NCI-H82 (cell line): ENCODE measurements at regions not wholly inside any gene's neighbourhood (a gene's known extent, or its start where the extent isn't known, plus 50 kb on each side); places are given as distances from the start of the nearest gene placed in this dataset.
A peak's percentile ranks its signal among the peaks of the same experiment; 100 is the strongest.
"Not testable (repeated sequence)": the region's sequence is repeated elsewhere in the genome, so short reads cannot be mapped to it uniquely, and the experiment has no call there.

ENCODE experiments used
- DNase-seq: peaks from one replicate; lab custom pipeline; 2025; lab: John Stamatoyannopoulos, UW

- not testable (repeated sequence) for DNase-seq
Observed at GRCh38 chr7:32816409-32816948, 75.1 kb downstream of the KBTBD2 start.

GRCh38 chr7:32814779-32815178, 76.8 kb downstream of the KBTBD2 start:
- not testable (repeated sequence) for DNase-seq

GRCh38 chr7:32809871-32810270, 81.7 kb downstream of the KBTBD2 start:
- DNase-seq, result no peak

- no peak for DNase-seq
Observed at GRCh38 chr7:32809347-32809746, 82.2 kb downstream of the KBTBD2 start.

- no peak for DNase-seq
Observed at GRCh38 chr7:32803406-32804141, 88.0 kb downstream of the KBTBD2 start.

GRCh38 chr7:32802305-32802910, 89.2 kb downstream of the KBTBD2 start:
- DNase-seq, result no peak

GRCh38 chr7:32793053-32793452, 98.5 kb downstream of the KBTBD2 start:
- not testable (repeated sequence) for DNase-seq

GRCh38 chr7:32790766-32791430, 100.7 kb downstream of the KBTBD2 start:
- not testable (repeated sequence) for DNase-seq

GRCh38 chr7:32789266-32789665, 102.3 kb downstream of the KBTBD2 start:
- not testable (repeated sequence) for DNase-seq

GRCh38 chr7:32788174-32788573, 103.4 kb downstream of the KBTBD2 start:
- DNase-seq, result not testable (repeated sequence)

- peak; percentile 3 for DNase-seq
Observed at GRCh38 chr7:32785365-32785944, 106.1 kb downstream of the KBTBD2 start.

- DNase-seq, result not testable (repeated sequence)
Observed at GRCh38 chr7:32779895-32780294, 111.7 kb downstream of the KBTBD2 start.

- no peak for DNase-seq
Observed at GRCh38 chr7:32779167-32779566, 112.4 kb downstream of the KBTBD2 start.

- DNase-seq, result not testable (repeated sequence)
Observed at GRCh38 chr7:32777041-32777666, 114.4 kb downstream of the KBTBD2 start.

- not testable (repeated sequence) for DNase-seq
Observed at GRCh38 chr7:32776318-32776717, 115.2 kb downstream of the KBTBD2 start.

GRCh38 chr7:32775809-32776208, 115.8 kb downstream of the KBTBD2 start:
- DNase-seq, result not testable (repeated sequence)

- no peak for DNase-seq
Observed at GRCh38 chr7:32774541-32774951, 117.0 kb downstream of the KBTBD2 start.

GRCh38 chr7:32768866-32769510, 122.6 kb downstream of the KBTBD2 start:
- DNase-seq, result not testable (repeated sequence)

GRCh38 chr7:32768338-32768737, 123.2 kb downstream of the KBTBD2 start:
- DNase-seq, result not testable (repeated sequence)

GRCh38 chr7:32765649-32766251, 125.8 kb downstream of the KBTBD2 start:
- DNase-seq, result peak; percentile 40

GRCh38 chr7:32765185-32765584, 126.4 kb downstream of the KBTBD2 start:
- no peak for DNase-seq
